GM18868 (cell line): ENCODE measurements at regions not wholly inside any gene's neighbourhood (a gene's known extent, or its start where the extent isn't known, plus 50 kb on each side); places are given as distances from the start of the nearest gene placed in this dataset.

Experiments
- ATAC-seq: cut with Tn5 transposase; IDR thresholded peaks from one replicate; pipeline ENCODE4 v1.9.1; 2021; ENCODE audit warnings: mild to moderate bottlenecking, moderate library complexity; ENCODE audit not compliant: unreplicated experiment

DNA sequence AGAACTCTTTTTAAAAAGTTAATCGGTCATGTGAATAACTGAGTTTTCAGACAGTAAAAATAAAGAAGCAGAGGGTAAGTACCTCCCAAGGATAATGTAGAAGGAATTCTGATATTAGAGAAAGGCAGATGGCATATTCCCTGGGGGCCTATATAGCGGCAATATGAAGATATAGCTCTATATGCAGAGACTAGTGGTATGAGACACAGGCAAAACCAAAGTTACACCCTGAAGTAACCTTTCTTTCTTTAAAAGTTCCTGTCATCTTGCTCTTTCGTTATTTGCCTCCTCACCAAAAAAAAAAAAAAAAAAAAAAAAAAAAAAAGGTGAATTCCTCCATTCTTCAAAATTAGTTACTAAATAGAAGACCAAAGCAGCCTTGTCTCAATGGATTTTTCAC is 76.2 kb upstream of the ARHGAP32 start:
- ATAC-seq: no peak

DNA sequence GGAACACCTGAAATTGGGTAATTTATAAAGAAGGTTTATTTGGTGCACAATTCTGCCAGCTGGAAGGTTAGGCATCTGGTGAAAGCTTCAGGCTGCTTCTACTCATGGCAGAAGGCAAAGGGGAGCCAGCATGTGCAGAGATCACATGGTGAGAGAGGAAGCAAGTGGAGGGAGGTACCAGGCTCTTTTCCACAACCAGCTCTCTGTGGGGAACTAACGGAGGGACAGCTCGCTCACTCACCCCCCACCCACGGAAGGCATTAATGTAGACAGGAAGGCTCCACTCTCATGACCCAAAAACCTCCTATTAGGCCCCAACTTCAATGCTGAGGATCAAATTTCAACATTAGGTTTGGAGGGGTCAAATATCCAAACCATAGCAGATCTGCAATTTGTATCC is 75.6 kb upstream of the ARHGAP32 start:
- ATAC-seq: no peak

DNA sequence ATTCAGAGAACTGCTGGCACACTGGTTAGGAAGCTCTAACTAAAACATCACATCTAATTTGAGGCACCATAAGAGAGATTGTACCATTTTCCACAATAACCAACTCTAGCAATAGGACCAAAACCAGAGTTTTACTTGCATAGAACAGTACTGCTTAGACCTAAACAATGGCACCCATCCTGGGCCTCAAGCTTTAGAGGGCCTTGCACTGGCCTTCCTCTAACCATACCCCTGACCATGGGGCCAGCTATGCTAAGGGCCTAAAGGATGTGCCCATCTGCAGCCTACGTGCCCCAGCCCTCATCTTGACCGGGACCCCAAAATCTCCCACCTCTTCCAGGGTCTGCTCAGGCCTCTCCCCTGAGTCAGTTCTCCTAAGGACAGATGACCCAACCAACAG is 74.4 kb upstream of the ARHGAP32 start:
- ATAC-seq: no peak

GRCh38 chr11:129265125-129265788 is 73.1 kb upstream of the ARHGAP32 start:
- ATAC-seq: no peak

GRCh38 chr11:129264114-129264513 is 72.0 kb upstream of the ARHGAP32 start:
- no peak for ATAC-seq

GRCh38 chr11:129260750-129261149 is 68.6 kb upstream of the ARHGAP32 start:
- no peak for ATAC-seq

GRCh38 chr11:129259931-129260348 is 67.8 kb upstream of the ARHGAP32 start:
- no peak for ATAC-seq

GRCh38 chr11:129258205-129258604 is 66.1 kb upstream of the ARHGAP32 start:
- no peak for ATAC-seq

DNA sequence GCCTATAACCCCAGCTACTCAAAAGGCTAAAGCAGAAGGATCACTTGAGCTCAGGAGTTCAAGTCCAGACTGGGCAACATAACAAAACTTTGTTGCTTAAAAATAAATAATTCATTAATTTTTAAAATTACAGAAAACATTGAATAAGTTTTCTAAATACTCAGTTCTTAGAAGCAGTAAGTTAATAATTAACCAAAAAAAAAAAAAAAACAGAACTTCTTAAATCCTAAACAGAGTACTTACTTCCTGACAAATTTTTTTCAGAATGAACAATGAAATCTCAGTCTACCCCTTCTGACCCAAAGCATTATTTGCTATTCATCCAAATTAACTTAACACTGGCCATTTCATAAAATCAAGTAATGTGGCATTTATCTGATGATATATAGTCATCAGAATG is 65.4 kb upstream of the ARHGAP32 start:
- ATAC-seq: no peak

DNA sequence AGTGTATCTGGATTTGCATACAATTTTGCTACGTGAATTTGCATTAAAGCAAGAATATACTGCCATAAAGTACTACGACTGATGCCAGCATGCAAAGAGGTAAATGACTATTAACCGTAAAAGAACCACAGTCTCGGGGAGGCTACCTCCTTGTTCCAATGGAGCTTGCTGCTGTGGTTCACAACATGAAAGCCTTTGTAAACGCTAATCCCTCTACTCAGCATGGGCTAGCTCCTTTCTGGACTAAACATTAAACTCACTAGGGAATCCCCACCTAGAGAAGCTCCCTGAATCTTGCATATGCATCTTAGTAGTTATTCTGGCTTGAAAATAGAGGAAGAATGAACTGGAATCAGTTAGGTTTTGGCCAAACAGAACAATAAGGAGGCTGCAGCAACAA is 60.5 kb upstream of the ARHGAP32 start:
- no peak for ATAC-seq

GRCh38 chr11:129251067-129251466 is 58.9 kb upstream of the ARHGAP32 start:
- no peak for ATAC-seq

DNA sequence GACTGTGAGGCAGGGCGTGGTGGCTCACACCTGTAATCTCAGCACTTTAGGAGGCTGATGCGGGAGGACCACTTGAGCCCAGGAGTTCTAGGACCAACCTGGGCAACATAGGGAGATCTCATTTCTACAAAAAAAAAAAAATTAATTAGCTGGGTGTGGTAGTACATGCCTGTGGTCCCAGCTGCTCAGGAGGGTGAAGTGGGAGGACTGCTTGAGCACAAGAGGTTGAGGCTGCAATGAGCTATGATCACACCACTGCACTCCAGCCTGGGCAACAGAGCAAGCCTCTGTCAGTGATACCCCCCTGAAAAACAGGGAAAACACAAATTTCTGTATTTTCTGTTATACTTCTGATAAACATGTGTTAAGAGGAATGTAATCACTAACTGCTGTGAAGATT is 57.8 kb upstream of the ARHGAP32 start:
- no peak for ATAC-seq

DNA sequence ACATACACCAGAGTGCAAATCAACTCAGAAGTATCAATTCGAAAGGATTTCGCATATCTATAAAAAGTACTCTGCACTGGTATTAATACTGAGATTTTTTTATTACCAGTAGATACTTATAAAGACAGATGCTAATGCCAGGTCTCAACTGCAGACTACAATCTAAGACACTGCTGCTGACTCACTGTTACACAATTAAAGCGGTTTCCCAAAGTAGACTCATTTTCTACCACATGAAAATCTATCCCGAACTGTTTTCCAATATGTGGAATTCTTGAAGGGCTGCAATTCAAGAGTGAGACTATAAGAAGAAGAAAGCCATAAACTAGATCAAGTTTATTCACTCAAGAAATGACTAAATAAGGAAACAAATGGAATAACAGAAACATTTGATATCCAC is 57.2 kb upstream of the ARHGAP32 start:
- no peak for ATAC-seq

GRCh38 chr11:129248618-129249017 is 56.5 kb upstream of the ARHGAP32 start:
- ATAC-seq: no peak

DNA sequence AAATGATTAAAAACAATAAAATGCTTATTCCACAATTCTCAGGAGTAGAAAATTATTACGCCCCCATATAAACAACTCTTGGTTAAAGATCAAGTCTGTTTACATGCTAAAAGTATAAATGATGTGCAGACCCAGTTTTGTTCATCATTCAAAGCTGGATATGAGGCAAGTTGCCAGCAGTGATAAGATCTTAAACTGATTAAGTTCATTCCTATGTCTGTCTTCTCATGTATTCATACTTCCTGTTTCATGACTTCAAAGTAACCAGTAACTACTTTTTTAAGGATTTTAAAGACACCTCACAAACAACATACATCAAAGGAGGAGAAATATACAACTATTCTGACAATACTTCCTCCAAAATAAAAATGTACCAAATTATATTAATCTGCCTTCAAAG is 55.0 kb upstream of the ARHGAP32 start:
- ATAC-seq: no peak

DNA sequence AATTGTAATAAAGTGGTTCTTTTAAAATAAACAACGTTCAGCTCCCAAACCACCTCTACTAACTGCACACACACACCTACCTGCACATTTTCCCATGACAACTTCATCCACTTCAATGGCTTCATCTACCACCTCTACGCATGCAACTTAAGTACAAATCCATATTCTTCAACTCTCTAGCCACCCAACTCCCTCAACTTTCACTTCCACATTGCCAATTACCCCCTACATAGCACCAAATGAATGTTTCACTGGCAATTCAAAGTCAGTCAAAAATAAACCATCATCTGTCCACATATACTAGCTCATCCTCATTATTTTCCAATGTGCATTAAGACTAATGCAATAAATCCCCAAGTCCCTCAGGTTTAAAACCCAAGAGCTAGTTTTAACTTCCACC is 50.7 kb upstream of the ARHGAP32 start:
- ATAC-seq: no peak
